ENCODE measurements at regions not wholly inside any gene's neighbourhood (a gene's known extent, or its start where the extent isn't known, plus 50 kb on each side); places are given as distances from the start of the nearest gene placed in this dataset.

DNA sequence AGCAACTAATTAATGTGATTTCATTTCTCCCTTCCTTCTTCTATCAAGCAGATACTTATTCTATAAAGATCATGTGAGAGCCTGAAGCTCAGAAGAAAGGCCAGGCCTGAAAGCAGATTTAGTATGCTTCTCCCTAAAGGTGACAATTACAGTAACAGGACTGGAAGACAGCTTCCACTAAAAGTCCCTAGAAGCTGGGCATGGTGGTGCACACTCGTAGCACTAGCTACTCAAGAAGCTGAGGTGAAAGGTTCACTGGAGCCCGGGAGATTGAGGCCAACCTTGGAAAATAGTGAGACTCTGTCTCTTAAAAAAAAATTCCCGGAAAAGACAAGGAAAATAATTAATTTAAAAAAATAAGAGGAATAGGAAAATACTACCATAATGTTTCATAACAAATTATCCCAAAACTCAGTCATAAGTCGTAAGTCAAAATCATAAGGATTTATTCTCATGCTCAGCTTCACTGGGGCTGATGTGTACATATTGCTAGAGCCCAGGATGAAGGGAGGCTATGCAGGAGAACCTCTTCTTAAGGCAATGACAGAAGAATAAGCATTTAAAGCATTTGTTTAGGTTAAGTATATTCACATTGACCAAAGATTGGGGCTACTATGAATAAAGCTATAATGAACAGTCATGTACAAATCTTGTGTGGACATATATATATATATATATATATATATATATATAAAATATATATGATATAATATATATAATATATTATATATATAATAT lies 210.8 kb upstream of the SMARCA2 start:
- Histone ChIP-seq H3K27ac (ENCODE audit: low read depth in 1 of 2, low read length in 2 of 2) (no peak overlapping the region), H3K4me3 (ENCODE audit: low read depth in 1 of 3, low read length in 3 of 3) (no peak overlapping the region), H3K9ac (ENCODE audit: low read depth in 1 of 2, low read length in 2 of 2) (no peak overlapping the region), H3K4me1 (ENCODE audit: control insufficient read depth in 4 of 4, insufficient read depth in 4 of 4, low read length in 3 of 4) (no peaks in the 10 kb centered on the region), H3K9me3 (ENCODE audit: control insufficient read depth in 4 of 4, low read length in 3 of 4) (no peaks in the 10 kb centered on the region), H3K36me3 (ENCODE audit: control insufficient read depth in 4 of 4, insufficient read depth in 3 of 4, low read depth in 1 of 4, low read length in 3 of 4) (no peaks in the 10 kb centered on the region), H3K27me3 (ENCODE audit: control insufficient read depth in 4 of 4, insufficient read depth in 4 of 4, low read length in 3 of 4) (no peaks in the 10 kb centered on the region)
- 94% methylated on average over 4 of the region's 4 CpGs for WGBS
- no peak for DNase-seq (ENCODE audit: low spot score)
- TF ChIP-seq FOXA2 (IDR thresholded peaks at IDR 0.05) = no peak
- TF ChIP-seq, protein P1, sequence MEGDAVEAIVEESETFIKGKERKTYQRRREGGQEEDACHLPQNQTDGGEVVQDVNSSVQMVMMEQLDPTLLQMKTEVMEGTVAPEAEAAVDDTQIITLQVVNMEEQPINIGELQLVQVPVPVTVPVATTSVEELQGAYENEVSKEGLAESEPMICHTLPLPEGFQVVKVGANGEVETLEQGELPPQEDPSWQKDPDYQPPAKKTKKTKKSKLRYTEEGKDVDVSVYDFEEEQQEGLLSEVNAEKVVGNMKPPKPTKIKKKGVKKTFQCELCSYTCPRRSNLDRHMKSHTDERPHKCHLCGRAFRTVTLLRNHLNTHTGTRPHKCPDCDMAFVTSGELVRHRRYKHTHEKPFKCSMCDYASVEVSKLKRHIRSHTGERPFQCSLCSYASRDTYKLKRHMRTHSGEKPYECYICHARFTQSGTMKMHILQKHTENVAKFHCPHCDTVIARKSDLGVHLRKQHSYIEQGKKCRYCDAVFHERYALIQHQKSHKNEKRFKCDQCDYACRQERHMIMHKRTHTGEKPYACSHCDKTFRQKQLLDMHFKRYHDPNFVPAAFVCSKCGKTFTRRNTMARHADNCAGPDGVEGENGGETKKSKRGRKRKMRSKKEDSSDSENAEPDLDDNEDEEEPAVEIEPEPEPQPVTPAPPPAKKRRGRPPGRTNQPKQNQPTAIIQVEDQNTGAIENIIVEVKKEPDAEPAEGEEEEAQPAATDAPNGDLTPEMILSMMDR (IDR thresholded peaks at IDR 0.05; ENCODE audit: low read depth, low read length, missing input control) = no peak
- TF ChIP-seq YY1 (IDR thresholded peaks at IDR 0.05) = no peak
- no peak for TF ChIP-seq MAX (IDR thresholded peaks at IDR 0.05)
- TF ChIP-seq, protein P2, sequence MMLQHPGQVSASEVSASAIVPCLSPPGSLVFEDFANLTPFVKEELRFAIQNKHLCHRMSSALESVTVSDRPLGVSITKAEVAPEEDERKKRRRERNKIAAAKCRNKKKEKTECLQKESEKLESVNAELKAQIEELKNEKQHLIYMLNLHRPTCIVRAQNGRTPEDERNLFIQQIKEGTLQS (IDR thresholded peaks at IDR 0.05) = no peak
- TF ChIP-seq HNF4G (IDR thresholded peaks at IDR 0.05) = no peak
- no peak for TF ChIP-seq SP1 (IDR thresholded peaks at IDR 0.05)
- TF ChIP-seq FOXA1 (IDR thresholded peaks at IDR 0.05) = no peak
- TF ChIP-seq EGR1 (IDR thresholded peaks at IDR 0.05; ENCODE audit: low read depth in 2 of 2) = no peak
- TF ChIP-seq TAF1 (conservative IDR thresholded peaks at IDR 0.05) = no peak
- TF ChIP-seq RAD21 (IDR thresholded peaks at IDR 0.05) = no peak
- TF ChIP-seq, protein P3, sequence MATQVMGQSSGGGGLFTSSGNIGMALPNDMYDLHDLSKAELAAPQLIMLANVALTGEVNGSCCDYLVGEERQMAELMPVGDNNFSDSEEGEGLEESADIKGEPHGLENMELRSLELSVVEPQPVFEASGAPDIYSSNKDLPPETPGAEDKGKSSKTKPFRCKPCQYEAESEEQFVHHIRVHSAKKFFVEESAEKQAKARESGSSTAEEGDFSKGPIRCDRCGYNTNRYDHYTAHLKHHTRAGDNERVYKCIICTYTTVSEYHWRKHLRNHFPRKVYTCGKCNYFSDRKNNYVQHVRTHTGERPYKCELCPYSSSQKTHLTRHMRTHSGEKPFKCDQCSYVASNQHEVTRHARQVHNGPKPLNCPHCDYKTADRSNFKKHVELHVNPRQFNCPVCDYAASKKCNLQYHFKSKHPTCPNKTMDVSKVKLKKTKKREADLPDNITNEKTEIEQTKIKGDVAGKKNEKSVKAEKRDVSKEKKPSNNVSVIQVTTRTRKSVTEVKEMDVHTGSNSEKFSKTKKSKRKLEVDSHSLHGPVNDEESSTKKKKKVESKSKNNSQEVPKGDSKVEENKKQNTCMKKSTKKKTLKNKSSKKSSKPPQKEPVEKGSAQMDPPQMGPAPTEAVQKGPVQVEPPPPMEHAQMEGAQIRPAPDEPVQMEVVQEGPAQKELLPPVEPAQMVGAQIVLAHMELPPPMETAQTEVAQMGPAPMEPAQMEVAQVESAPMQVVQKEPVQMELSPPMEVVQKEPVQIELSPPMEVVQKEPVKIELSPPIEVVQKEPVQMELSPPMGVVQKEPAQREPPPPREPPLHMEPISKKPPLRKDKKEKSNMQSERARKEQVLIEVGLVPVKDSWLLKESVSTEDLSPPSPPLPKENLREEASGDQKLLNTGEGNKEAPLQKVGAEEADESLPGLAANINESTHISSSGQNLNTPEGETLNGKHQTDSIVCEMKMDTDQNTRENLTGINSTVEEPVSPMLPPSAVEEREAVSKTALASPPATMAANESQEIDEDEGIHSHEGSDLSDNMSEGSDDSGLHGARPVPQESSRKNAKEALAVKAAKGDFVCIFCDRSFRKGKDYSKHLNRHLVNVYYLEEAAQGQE (IDR thresholded peaks at IDR 0.05) = no peak
- TF ChIP-seq NR2F2 (IDR thresholded peaks at IDR 0.05) = no peak
- no peak for TF ChIP-seq GABPA (IDR thresholded peaks at IDR 0.05 in 1 of 2, conservative IDR thresholded peaks at IDR 0.05 in 1 of 2)
- TF ChIP-seq HNF4A (conservative IDR thresholded peaks at IDR 0.05) = no peak
- TF ChIP-seq JUND (IDR thresholded peaks at IDR 0.05) = no peak
- no peak for TF ChIP-seq ZBTB33 (IDR thresholded peaks at IDR 0.05)
- TF ChIP-seq RXRA (IDR thresholded peaks at IDR 0.05) = no peak

Measured in liver (tissue), 8 donors.